IPS-NIHi7 (cell line): ENCODE measurements at regions not wholly inside any gene's neighbourhood (a gene's known extent, or its start where the extent isn't known, plus 50 kb on each side); places are given as distances from the start of the nearest gene placed in this dataset.
"Not testable (repeated sequence)": the region's sequence is repeated elsewhere in the genome, so short reads cannot be mapped to it uniquely, and the experiment has no call there.

Source experiments
- DNase-seq: peaks from one replicate; pipeline ENCODE4 v3.0.0; 2012; ENCODE audit warnings: mixed read lengths; ENCODE audit errors: extremely low spot score

GRCh38 chr12:115898670-115899069 lies 378.8 kb downstream of the MED13L start:
- no peak for DNase-seq

GRCh38 chr12:115897729-115898128 lies 379.8 kb downstream of the MED13L start:
- DNase-seq = no peak

- DNase-seq = peak; percentile 58
These were observed 382.2 kb downstream of the MED13L start for GRCh38 chr12:115895247-115895646.

GRCh38 chr12:115891556-115892164 lies 385.8 kb downstream of the MED13L start:
- DNase-seq = peak; percentile 37

GRCh38 chr12:115886666-115887065 lies 390.8 kb downstream of the MED13L start:
- no peak for DNase-seq

- no peak for DNase-seq
These were observed 392.3 kb downstream of the MED13L start for GRCh38 chr12:115885040-115885690.

GRCh38 chr12:115882936-115883335 lies 394.6 kb downstream of the MED13L start:
- DNase-seq = no peak

- DNase-seq = no peak
These were observed 397.3 kb downstream of the MED13L start for GRCh38 chr12:115880238-115880637.

GRCh38 chr12:115879354-115879753 lies 398.1 kb downstream of the MED13L start:
- DNase-seq = no peak

- DNase-seq = no peak
These were observed 403.9 kb downstream of the MED13L start for GRCh38 chr12:115873451-115874082.

- DNase-seq = peak; percentile 50
These were observed 404.6 kb downstream of the MED13L start for GRCh38 chr12:115872919-115873357.

- DNase-seq = no peak
These were observed 405.3 kb downstream of the MED13L start for GRCh38 chr12:115872212-115872611.

- peak; percentile 66 for DNase-seq
These were observed 405.8 kb downstream of the MED13L start for GRCh38 chr12:115871714-115872113.

GRCh38 chr12:115870510-115870909 lies 407.0 kb downstream of the MED13L start:
- DNase-seq = peak; percentile 29

- no peak for DNase-seq
These were observed 407.5 kb downstream of the MED13L start for GRCh38 chr12:115870021-115870420.

- no peak for DNase-seq
These were observed 407.9 kb downstream of the MED13L start for GRCh38 chr12:115869604-115870003.

GRCh38 chr12:115868624-115869023 lies 408.9 kb downstream of the MED13L start:
- no peak for DNase-seq

- no peak for DNase-seq
These were observed 409.6 kb downstream of the MED13L start for GRCh38 chr12:115867854-115868253.

- peak; percentile 75 for DNase-seq
These were observed 410.5 kb downstream of the MED13L start for GRCh38 chr12:115866909-115867525.

- not testable (repeated sequence) for DNase-seq
These were observed 411.2 kb downstream of the MED13L start for GRCh38 chr12:115866281-115866680.

GRCh38 chr12:115864396-115864795 lies 413.1 kb downstream of the MED13L start:
- no peak for DNase-seq

GRCh38 chr12:115860619-115861018 lies 416.9 kb downstream of the MED13L start:
- DNase-seq = no peak

- DNase-seq = no peak
These were observed 418.3 kb downstream of the MED13L start for GRCh38 chr12:115859231-115859630.
